ENCODE measurements at regions not wholly inside any gene's neighbourhood (a gene's known extent, or its start where the extent isn't known, plus 50 kb on each side); places are given as distances from the start of the nearest gene placed in this dataset.

DNA sequence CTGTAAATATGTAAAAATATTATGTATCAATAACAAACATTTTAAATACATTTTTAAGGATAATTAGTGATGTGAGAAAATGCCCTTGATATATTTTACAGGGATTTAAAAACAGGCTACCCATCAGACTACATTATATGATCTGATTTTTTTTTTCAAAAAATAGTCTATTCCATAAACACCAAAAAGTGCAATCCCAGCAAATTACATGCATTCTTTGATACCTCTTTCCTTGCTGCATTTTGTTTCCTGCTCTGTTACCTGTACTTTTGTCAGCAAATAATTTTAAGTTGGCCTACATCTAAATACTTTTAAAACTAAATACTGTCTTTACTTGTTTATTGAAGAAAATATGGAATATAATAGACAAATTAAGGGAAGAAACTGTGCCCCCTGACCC lies 306.2 kb upstream of the ARID1B start:
- Mint-ChIP-seq H3K27me3 (ENCODE audit: low read depth) (no peaks in the 10 kb centered on the region), H3K4me1 (ENCODE audit: low read depth) (peaks cover 8% of the 10 kb centered on the region), H3K27ac (no peak overlapping the region), H3K9me3 (peaks cover 6% of the 10 kb centered on the region), H3K36me3 (ENCODE audit: low read depth) (no peaks in the 10 kb centered on the region), H3K4me3 (no peak overlapping the region)
- no peak for DNase-seq
- intact Hi-C loops (cut with micrococcal nuclease), result no loop called here
- CTCF ChIA-PET, result no interaction called here

DNA sequence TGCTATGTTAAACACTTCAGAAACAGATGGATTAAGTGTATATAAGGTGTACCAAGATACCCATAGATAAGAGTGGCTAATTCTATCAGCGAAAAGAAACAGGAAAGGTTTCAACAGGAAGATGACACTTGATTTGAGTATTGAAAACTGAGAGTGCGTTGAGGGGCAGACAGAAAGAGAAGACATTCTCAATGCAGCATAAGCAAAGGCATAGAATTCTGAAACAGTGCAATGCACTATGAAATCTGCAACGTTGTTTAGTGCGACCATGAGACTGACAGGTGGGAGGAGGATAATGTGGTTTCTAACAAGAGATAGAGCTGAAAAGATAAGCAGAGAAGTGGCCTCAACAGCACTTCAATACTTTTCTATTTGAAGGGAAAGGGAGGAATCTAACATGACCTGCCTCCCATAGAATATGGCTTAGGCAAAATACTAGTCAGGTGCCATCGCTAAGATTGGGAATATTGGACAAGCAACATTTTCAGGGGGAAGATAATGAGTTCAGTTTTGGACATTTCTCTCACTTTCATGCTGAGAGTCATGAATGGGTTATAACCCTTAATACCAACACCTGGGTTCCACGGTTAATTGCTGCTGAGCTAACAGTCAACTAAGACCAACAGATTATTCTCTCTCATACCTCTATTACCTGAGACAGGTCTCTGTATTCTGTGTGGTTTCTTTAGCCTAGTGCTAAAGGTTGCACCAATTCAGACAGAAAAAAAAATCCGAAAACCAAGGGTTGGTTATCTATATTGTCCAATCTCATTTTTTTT lies 312.9 kb upstream of the ARID1B start:
- H3K4me1 Mint-ChIP-seq (ENCODE audit: low read depth), result peaks cover 3% of the 10 kb centered on the region
- H3K27ac Mint-ChIP-seq, result no peak overlapping the region
- H3K36me3 Mint-ChIP-seq (ENCODE audit: low read depth), result no peaks in the 10 kb centered on the region
- CTCF ChIA-PET, result no interaction called here
- intact Hi-C loops (cut with micrococcal nuclease), result no loop called here
- H3K4me3 Mint-ChIP-seq, result no peak overlapping the region
- H3K27me3 Mint-ChIP-seq (ENCODE audit: low read depth), result no peaks in the 10 kb centered on the region
- peaks cover 2% of the 10 kb centered on the region for H3K9me3 Mint-ChIP-seq
- DNase-seq, result no peak

DNA sequence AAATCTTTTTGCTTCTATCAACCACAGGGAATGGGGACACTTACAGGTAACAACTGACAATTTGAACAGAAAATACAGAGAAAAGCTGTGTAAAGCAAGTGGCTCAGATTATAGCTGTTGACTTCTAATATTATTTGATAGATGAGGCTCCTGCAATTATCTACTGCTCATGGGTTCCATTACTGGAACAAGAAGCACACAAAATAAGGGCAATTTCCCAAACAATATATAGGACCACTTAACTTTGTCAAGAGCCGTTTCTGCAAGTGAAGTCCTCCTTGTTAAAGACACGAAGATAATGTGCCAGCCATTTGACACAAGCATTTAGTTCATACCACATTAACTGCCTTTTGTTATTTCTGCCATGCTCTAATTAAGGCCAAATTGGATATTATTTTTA lies 315.5 kb upstream of the ARID1B start:
- no peak overlapping the region for H3K27ac Mint-ChIP-seq
- no peaks in the 10 kb centered on the region for H3K27me3 Mint-ChIP-seq (ENCODE audit: low read depth)
- CTCF ChIA-PET, result no interaction called here
- no peaks in the 10 kb centered on the region for H3K9me3 Mint-ChIP-seq
- H3K36me3 Mint-ChIP-seq (ENCODE audit: low read depth), result no peaks in the 10 kb centered on the region
- no peak for DNase-seq
- H3K4me3 Mint-ChIP-seq, result no peak overlapping the region
- peaks cover 3% of the 10 kb centered on the region for H3K4me1 Mint-ChIP-seq (ENCODE audit: low read depth)
- intact Hi-C loops (cut with micrococcal nuclease), result no loop called here

DNA sequence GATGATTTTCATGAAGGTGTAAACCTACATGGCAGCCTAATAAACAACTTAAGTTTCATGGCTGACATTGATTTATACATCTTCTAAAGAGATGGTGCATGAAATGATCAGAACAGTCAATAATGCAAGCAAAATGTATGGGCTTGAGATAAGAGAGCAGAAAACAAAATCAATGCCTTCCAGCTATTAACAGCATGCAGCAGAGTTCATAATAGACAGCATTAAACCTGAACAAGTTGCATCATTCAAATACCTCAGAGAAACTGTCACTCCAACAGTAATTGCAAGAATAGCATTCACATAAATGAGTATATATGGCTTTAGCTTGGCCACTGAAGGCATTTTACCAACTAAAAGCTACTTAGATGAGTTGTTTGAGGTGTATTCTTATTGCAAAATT lies 319.6 kb upstream of the ARID1B start:
- CTCF ChIA-PET, result interaction anchor here (0.8 to 0.9 kb wide), 2 partner anchors 27 to 589 kb away, joined by 3 read pairs; no protein-coding TSS in a partner anchor
- Mint-ChIP-seq H3K27me3 (ENCODE audit: low read depth) (no peaks in the 10 kb centered on the region), H3K4me3 (no peak overlapping the region), H3K36me3 (ENCODE audit: low read depth) (no peaks in the 10 kb centered on the region), H3K27ac (no peak overlapping the region), H3K4me1 (ENCODE audit: low read depth) (no peaks in the 10 kb centered on the region), H3K9me3 (no peaks in the 10 kb centered on the region)
- no peak for DNase-seq
- intact Hi-C loops (cut with micrococcal nuclease), result no loop called here

DNA sequence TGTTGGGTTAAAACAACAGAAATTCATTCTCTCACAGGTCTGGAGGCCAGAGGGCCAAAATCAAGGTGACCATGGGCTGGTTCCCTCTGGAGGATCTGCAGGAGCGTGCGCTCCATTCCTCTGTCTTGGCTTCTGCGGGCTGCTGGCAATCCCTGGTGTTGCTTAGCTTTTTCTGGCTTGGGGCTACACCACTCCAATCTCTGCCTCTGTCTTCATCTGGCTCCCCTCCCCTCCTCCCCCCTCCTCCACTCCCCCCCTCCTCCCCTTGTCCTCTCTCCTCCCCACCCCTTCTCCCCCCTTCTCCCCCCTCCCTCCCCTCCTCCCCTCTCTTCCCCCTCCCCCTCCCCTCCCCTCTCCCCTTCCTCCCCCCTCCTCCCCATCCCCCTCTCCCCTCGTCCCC lies 321.3 kb upstream of the ARID1B start:
- Mint-ChIP-seq H3K4me3 (no peak overlapping the region), H3K27me3 (ENCODE audit: low read depth) (no peaks in the 10 kb centered on the region), H3K9me3 (no peaks in the 10 kb centered on the region), H3K36me3 (ENCODE audit: low read depth) (no peaks in the 10 kb centered on the region), H3K4me1 (ENCODE audit: low read depth) (no peaks in the 10 kb centered on the region), H3K27ac (no peak overlapping the region)
- CTCF ChIA-PET, result no interaction called here
- no peak for DNase-seq
- intact Hi-C loops (cut with micrococcal nuclease), result no loop called here

DNA sequence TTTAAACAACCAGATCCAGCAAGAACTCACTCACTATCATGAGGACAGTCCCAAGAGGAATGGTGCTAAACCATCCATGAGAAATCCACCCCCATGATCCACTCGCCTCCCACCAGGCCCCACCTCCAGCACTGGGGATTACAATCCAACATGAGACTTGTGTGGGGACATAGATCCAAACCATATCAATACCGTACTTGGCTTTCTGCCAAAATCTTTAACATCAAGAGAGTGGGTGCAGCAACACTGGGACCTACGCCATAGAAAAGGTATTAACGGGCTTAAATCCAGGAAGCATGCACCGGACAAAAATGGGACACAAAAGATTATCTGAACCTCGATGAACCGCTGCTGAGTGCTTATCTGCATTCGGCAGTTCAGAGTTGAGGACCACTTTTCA lies 322.3 kb upstream of the ARID1B start:
- Mint-ChIP-seq H3K4me3 (no peak overlapping the region), H3K27ac (no peak overlapping the region), H3K36me3 (ENCODE audit: low read depth) (no peaks in the 10 kb centered on the region), H3K27me3 (ENCODE audit: low read depth) (no peaks in the 10 kb centered on the region), H3K9me3 (no peaks in the 10 kb centered on the region), H3K4me1 (ENCODE audit: low read depth) (no peaks in the 10 kb centered on the region)
- CTCF ChIA-PET, result no interaction called here
- intact Hi-C loops (cut with micrococcal nuclease), result no loop called here
- no peak for DNase-seq

DNA sequence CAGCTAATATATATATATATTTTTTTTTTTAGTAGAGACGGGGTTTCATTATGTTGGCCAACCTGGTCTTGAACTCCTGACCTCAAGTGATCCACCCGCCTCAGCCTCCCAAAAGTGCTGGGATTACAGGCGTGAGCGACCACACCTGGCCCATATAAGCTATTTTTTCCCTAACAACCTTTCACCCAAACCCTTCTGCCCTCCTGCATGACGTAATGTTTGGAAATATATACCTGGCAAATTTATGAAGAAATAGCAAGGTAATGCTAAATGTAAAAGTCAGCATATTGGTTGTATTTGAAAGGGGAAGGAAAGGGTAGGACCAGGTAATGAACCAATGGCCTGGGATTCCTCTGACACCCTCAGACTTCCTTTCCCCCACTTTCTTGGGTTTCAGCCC lies 325.5 kb upstream of the ARID1B start:
- H3K4me1 Mint-ChIP-seq (ENCODE audit: low read depth), result no peaks in the 10 kb centered on the region
- DNase-seq, result no peak
- H3K36me3 Mint-ChIP-seq (ENCODE audit: low read depth), result no peaks in the 10 kb centered on the region
- CTCF ChIA-PET, result no interaction called here
- intact Hi-C loops (cut with micrococcal nuclease), result no loop called here
- no peaks in the 10 kb centered on the region for H3K9me3 Mint-ChIP-seq
- H3K27ac Mint-ChIP-seq, result no peak overlapping the region
- no peak overlapping the region for H3K4me3 Mint-ChIP-seq
- no peaks in the 10 kb centered on the region for H3K27me3 Mint-ChIP-seq (ENCODE audit: low read depth)

DNA sequence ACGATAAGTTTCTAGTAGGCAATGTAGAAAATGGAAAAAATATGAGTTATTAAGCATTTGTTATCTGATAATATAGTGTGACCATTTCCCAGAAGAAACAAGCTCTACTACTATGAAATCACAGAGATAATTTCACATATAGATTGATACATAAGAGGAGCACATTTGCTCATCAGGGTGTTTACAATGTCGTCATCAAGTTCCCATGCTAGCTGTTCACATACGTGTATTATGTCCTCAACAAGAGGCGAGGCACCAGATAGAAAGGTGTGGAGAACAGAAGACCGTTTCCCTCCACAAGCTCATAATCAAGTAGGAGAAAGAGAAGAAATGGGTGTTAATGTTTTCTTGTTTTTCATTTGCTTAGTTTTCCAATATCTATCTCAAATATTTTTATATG lies 326.1 kb upstream of the ARID1B start:
- no peaks in the 10 kb centered on the region for H3K36me3 Mint-ChIP-seq (ENCODE audit: low read depth)
- intact Hi-C loops (cut with micrococcal nuclease), result no loop called here
- H3K4me1 Mint-ChIP-seq (ENCODE audit: low read depth), result no peaks in the 10 kb centered on the region
- no peak overlapping the region for H3K4me3 Mint-ChIP-seq
- CTCF ChIA-PET, result no interaction called here
- no peak for DNase-seq
- no peak overlapping the region for H3K27ac Mint-ChIP-seq
- H3K9me3 Mint-ChIP-seq, result no peaks in the 10 kb centered on the region
- H3K27me3 Mint-ChIP-seq (ENCODE audit: low read depth), result no peaks in the 10 kb centered on the region

DNA sequence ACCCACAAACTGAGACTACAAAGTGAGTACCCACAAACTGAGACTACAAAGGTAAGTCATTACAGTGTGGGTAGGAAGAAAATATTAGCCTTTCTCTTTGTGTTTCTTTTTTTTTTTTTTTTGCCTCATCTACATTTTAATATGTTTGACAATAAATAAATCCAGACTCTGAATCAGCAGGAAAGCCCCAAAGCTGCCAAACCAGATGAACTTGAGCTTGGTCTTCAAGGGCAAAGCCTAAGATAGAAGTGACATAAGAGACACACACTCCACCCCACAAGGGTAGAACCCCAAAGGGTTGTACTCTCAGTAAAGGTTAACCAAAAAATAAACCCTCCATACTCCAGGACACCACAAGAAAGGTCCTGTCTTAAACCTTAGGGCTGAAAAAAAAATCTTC lies 326.8 kb upstream of the ARID1B start:
- CTCF ChIA-PET, result interaction anchor here (0.7 kb wide), 1 partner anchor 1021 kb away, joined by 3 read pairs; no protein-coding TSS in a partner anchor
- Mint-ChIP-seq H3K36me3 (ENCODE audit: low read depth) (no peaks in the 10 kb centered on the region), H3K4me3 (no peak overlapping the region), H3K9me3 (no peaks in the 10 kb centered on the region), H3K27me3 (ENCODE audit: low read depth) (no peaks in the 10 kb centered on the region), H3K27ac (no peak overlapping the region), H3K4me1 (ENCODE audit: low read depth) (no peaks in the 10 kb centered on the region)
- intact Hi-C loops (cut with micrococcal nuclease), result no loop called here
- no peak for DNase-seq

DNA sequence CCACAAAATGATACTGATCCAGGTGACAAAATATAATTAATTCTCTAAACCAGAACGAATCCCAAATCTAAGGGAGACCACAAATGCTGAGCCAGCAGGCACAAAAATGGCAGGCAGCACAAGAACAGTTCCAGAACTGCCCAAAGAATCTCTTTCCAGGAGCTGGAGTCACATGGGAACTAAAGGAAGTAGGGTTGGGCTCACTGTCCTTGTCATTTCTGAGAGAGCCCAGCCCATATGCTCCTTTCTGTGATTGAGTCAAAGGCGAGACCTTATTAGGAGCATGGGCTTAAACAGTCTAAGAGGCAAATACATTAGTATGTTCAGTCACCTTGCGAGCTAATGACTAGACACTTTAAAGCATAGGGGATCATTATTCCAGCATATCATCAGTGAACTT lies 327.6 kb upstream of the ARID1B start:
- CTCF ChIA-PET, result no interaction called here
- intact Hi-C loops (cut with micrococcal nuclease), result no loop called here
- no peaks in the 10 kb centered on the region for H3K9me3 Mint-ChIP-seq
- no peaks in the 10 kb centered on the region for H3K4me1 Mint-ChIP-seq (ENCODE audit: low read depth)
- no peak overlapping the region for H3K27ac Mint-ChIP-seq
- H3K4me3 Mint-ChIP-seq, result no peak overlapping the region
- no peaks in the 10 kb centered on the region for H3K36me3 Mint-ChIP-seq (ENCODE audit: low read depth)
- DNase-seq, result no peak
- H3K27me3 Mint-ChIP-seq (ENCODE audit: low read depth), result no peaks in the 10 kb centered on the region

DNA sequence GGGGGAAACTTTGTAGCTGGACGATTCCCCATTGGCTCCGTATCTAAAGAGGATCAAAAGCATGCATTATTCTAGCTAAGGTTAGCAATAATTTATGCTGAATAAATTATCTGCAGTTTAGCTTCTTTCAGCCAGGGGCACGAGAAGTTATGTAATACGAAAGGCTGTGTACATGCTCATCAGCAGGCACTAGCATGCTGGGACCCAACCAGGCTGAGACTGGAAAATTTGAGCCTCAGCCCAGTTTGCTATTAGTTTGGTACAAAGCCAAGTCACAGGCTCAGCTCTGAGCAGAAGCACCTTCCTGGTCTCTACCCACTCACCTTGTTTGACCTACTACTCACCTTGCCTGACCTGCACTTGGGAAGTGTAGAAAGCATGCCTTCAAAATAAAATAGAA lies 328.1 kb upstream of the ARID1B start:
- intact Hi-C loops (cut with micrococcal nuclease), result no loop called here
- no peak overlapping the region for H3K4me3 Mint-ChIP-seq
- H3K27ac Mint-ChIP-seq, result no peak overlapping the region
- no peak for DNase-seq
- no peaks in the 10 kb centered on the region for H3K36me3 Mint-ChIP-seq (ENCODE audit: low read depth)
- no peaks in the 10 kb centered on the region for H3K4me1 Mint-ChIP-seq (ENCODE audit: low read depth)
- no peaks in the 10 kb centered on the region for H3K27me3 Mint-ChIP-seq (ENCODE audit: low read depth)
- CTCF ChIA-PET, result interaction anchor here (0.6 kb wide), 1 partner anchor 1730 kb away, joined by 5 read pairs; no protein-coding TSS in a partner anchor
- H3K9me3 Mint-ChIP-seq, result no peaks in the 10 kb centered on the region

DNA sequence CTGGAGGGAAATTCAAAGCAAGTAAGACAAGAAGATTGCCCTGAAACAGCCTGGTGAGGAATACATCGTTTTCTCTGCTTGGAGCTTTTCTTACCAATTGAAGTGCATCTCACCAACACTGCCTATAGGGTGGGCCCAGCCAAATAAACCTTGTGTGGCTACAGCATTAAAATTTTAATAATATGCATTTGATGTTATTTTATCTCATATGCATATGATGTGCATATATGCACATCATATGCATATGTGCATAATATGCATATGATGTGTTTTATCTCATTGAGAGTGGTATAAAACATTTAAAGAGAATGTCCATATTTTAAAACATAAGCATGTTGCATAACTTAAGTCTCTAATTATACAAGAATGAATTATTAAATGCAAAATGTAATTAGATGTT lies 328.6 kb upstream of the ARID1B start:
- CTCF ChIA-PET, result interaction anchor here (0.6 kb wide), 1 partner anchor 1730 kb away, joined by 5 read pairs; no protein-coding TSS in a partner anchor
- DNase-seq, result no peak
- no peaks in the 10 kb centered on the region for H3K4me1 Mint-ChIP-seq (ENCODE audit: low read depth)
- H3K4me3 Mint-ChIP-seq, result no peak overlapping the region
- intact Hi-C loops (cut with micrococcal nuclease), result no loop called here
- no peaks in the 10 kb centered on the region for H3K27me3 Mint-ChIP-seq (ENCODE audit: low read depth)
- H3K36me3 Mint-ChIP-seq (ENCODE audit: low read depth), result no peaks in the 10 kb centered on the region
- no peak overlapping the region for H3K27ac Mint-ChIP-seq
- no peaks in the 10 kb centered on the region for H3K9me3 Mint-ChIP-seq

DNA sequence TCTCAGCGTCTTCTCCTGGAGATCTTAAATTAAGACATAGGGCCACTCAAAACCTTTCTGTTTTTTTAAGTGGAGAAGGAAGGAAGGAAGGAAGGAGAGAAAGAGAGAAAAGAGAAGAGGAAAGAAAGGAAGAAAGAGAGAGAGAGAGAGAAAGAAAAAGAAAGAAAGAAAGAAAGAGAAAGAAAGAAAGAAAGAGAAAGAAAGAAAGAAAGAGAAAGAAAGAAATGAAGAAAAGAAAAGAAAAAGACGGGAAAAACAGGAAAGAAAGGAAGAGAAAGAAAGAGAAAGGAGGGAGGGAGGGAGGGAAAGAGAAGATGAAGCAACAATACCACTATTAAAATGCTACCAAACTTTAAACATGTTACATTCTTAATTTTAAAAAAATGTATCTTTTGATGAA lies 336.5 kb upstream of the ARID1B start:
- Mint-ChIP-seq H3K9me3 (no peaks in the 10 kb centered on the region), H3K36me3 (ENCODE audit: low read depth) (no peaks in the 10 kb centered on the region), H3K4me3 (no peak overlapping the region), H3K27me3 (ENCODE audit: low read depth) (no peaks in the 10 kb centered on the region), H3K4me1 (ENCODE audit: low read depth) (no peaks in the 10 kb centered on the region), H3K27ac (no peak overlapping the region)
- CTCF ChIA-PET, result no interaction called here
- intact Hi-C loops (cut with micrococcal nuclease), result no loop called here
- DNase-seq, result no peak

Data from activated naive CD4-positive, alpha-beta T cell treated with anti-CD3 and anti-CD28 coated beads for 36 hours (primary cell).